Endothelial cell of umbilical vein (primary cell): ENCODE measurements at regions not wholly inside any gene's neighbourhood (a gene's known extent, or its start where the extent isn't known, plus 50 kb on each side); places are given as distances from the start of the nearest gene placed in this dataset.

Experiments
- EZH2 ChIP-seq: IDR thresholded peaks from 2 replicates; pipeline ENCODE4 v1.6.1; 2012; ENCODE audit warnings: borderline replicate concordance, low read depth, mild to moderate bottlenecking, moderate library complexity, low read length, inconsistent platforms; ENCODE audit not compliant: severe bottlenecking
- FOS ChIP-seq: IDR thresholded peaks from 2 replicates; pipeline ENCODE4 v1.6.1; 2011; ENCODE audit warnings: mild to moderate bottlenecking, low read length, moderate library complexity, borderline replicate concordance; ENCODE audit not compliant: insufficient read depth
- JUN ChIP-seq: IDR thresholded peaks from 2 replicates; pipeline ENCODE4 v1.6.1; 2011; ENCODE audit warnings: borderline replicate concordance, low read depth; ENCODE audit not compliant: insufficient read length, insufficient read depth
- MYC ChIP-seq: IDR thresholded peaks from one replicate; pipeline ENCODE4 v1.6.1; 2011; ENCODE audit warnings: mild to moderate bottlenecking, low read depth, low read length
- POLR2A ChIP-seq: IDR thresholded peaks from 2 replicates; pipeline ENCODE4 v1.6.1; 2012; ENCODE audit warnings: low read depth, mild to moderate bottlenecking, control low read depth, low read length
- POLR2AphosphoS5 ChIP-seq: IDR thresholded peaks from 2 replicates; pipeline ENCODE4 v1.6.1; 2012; ENCODE audit warnings: low read depth, mild to moderate bottlenecking, control low read depth, low read length, moderate library complexity; ENCODE audit not compliant: insufficient read depth
- TF ChIP-seq, protein P1 (sequence below), 2 donors: IDR thresholded peaks; 1 replicate in 1 of 2; 2 replicates in 1 of 2; pipeline ENCODE4 v1.5.1; 2011; ENCODE audit warnings: low read length in 2 of 2, mild to moderate bottlenecking in 2 of 2, moderate library complexity in 2 of 2, control low read depth in 1 of 2, inconsistent platforms in 1 of 2, low read depth in 1 of 2; ENCODE audit not compliant: insufficient read depth in 1 of 2; ENCODE audit errors: extremely low read depth in 1 of 2
- TF ChIP-seq, protein P2 (sequence below): IDR thresholded peaks from 2 replicates; pipeline ENCODE4 v1.6.1; 2011; ENCODE audit not compliant: insufficient read depth, insufficient read length

DNA sequence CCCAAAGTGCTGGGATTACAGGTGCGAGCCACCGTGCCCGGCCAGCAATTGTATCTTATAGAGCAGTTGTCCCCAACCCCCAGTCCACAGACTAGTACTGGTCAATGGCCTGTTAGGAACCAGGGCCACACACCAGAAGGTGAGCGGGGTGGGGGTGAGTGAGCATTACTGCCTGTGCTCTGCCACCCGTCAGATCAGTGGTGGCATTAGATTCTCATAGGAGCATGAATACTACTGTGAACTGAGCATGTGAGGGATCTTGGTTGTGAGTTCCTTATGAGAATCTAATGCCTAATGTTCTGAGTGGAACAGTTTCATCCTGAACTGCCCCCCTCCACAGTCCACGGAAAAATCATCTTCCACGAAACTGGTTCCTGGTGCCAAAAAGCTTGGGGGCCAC, 328.0 kb upstream of the BOD1L1 start:
- TF ChIP-seq, protein P1, sequence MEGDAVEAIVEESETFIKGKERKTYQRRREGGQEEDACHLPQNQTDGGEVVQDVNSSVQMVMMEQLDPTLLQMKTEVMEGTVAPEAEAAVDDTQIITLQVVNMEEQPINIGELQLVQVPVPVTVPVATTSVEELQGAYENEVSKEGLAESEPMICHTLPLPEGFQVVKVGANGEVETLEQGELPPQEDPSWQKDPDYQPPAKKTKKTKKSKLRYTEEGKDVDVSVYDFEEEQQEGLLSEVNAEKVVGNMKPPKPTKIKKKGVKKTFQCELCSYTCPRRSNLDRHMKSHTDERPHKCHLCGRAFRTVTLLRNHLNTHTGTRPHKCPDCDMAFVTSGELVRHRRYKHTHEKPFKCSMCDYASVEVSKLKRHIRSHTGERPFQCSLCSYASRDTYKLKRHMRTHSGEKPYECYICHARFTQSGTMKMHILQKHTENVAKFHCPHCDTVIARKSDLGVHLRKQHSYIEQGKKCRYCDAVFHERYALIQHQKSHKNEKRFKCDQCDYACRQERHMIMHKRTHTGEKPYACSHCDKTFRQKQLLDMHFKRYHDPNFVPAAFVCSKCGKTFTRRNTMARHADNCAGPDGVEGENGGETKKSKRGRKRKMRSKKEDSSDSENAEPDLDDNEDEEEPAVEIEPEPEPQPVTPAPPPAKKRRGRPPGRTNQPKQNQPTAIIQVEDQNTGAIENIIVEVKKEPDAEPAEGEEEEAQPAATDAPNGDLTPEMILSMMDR (IDR thresholded peaks at IDR 0.05; ENCODE audit: extremely low read depth in 1 of 2, insufficient read depth in 1 of 2, low read depth in 1 of 2, low read length in 2 of 2), result no peak
- TF ChIP-seq POLR2A, result no peak
- TF ChIP-seq, protein P2, sequence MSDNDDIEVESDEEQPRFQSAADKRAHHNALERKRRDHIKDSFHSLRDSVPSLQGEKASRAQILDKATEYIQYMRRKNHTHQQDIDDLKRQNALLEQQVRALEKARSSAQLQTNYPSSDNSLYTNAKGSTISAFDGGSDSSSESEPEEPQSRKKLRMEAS, result no peak
- TF ChIP-seq EZH2, result no peak
- TF ChIP-seq POLR2AphosphoS5, result no peak
- no peak for TF ChIP-seq FOS
- TF ChIP-seq MYC, result no peak
- no peak for TF ChIP-seq JUN
